ENCODE measurements at regions not wholly inside any gene's neighbourhood (a gene's known extent, or its start where the extent isn't known, plus 50 kb on each side); places are given as distances from the start of the nearest gene placed in this dataset.

GRCh38 chr10:108275895-108276685, 1111.6 kb upstream of the SORCS1 start:
- no peak for DNase-seq

- no peak for DNase-seq
Measured at GRCh38 chr10:108260383-108260906, 1095.9 kb upstream of the SORCS1 start.

GRCh38 chr10:108254089-108254488, 1089.6 kb upstream of the SORCS1 start:
- no peak for DNase-seq

- no peak for DNase-seq
Measured at GRCh38 chr10:108252771-108253170, 1088.3 kb upstream of the SORCS1 start.

- no peak for DNase-seq
Measured at GRCh38 chr10:108250936-108251620, 1086.6 kb upstream of the SORCS1 start.

- DNase-seq = no peak
Measured at GRCh38 chr10:108249940-108250339, 1085.4 kb upstream of the SORCS1 start.

GRCh38 chr10:108244443-108245228, 1080.1 kb upstream of the SORCS1 start:
- DNase-seq = no peak

- DNase-seq = no peak
Measured at GRCh38 chr10:108241166-108241565, 1076.7 kb upstream of the SORCS1 start.

GRCh38 chr10:108238261-108238660, 1073.8 kb upstream of the SORCS1 start:
- DNase-seq = no peak

- no peak for DNase-seq
Measured at GRCh38 chr10:108230478-108231170, 1066.1 kb upstream of the SORCS1 start.

- no peak for DNase-seq
Measured at GRCh38 chr10:108208732-108209131, 1044.2 kb upstream of the SORCS1 start.

GRCh38 chr10:108208038-108208437, 1043.5 kb upstream of the SORCS1 start:
- DNase-seq = no peak

- DNase-seq = no peak
Measured at GRCh38 chr10:108204528-108205305, 1040.2 kb upstream of the SORCS1 start.

- no peak for DNase-seq
Measured at GRCh38 chr10:108203905-108204527, 1039.5 kb upstream of the SORCS1 start.

GRCh38 chr10:108187408-108188012, 1023.0 kb upstream of the SORCS1 start:
- no peak for DNase-seq

GRCh38 chr10:108184114-108184513, 1019.6 kb upstream of the SORCS1 start:
- DNase-seq = no peak

- no peak for DNase-seq
Measured at GRCh38 chr10:108180878-108181277, 1016.4 kb upstream of the SORCS1 start.

- DNase-seq = no peak
Measured at GRCh38 chr10:108169846-108170245, 1005.3 kb upstream of the SORCS1 start.

GRCh38 chr10:108167766-108168165, 1003.3 kb upstream of the SORCS1 start:
- DNase-seq = no peak

- no peak for DNase-seq
Measured at GRCh38 chr10:108166401-108166800, 1001.9 kb upstream of the SORCS1 start.

GRCh38 chr10:108147346-108147745, 982.8 kb upstream of the SORCS1 start:
- no peak for DNase-seq

Data from stimulated activated CD4-positive, alpha-beta T cell treated with anti-CD3 and anti-CD28 coated beads, Interleukin-2, amount 100 ng/mL, for 24 hours (primary cell).